RWPE2 (cell line): ENCODE measurements at regions not wholly inside any gene's neighbourhood (a gene's known extent, or its start where the extent isn't known, plus 50 kb on each side); places are given as distances from the start of the nearest gene placed in this dataset.

ENCODE experiments used
- ATAC-seq: fragments of 200-7000 bp; cut with Tn5 transposase; 3 replicates; pipeline ENCODE4 v1.9.1; 2021; ENCODE audit warnings: low read depth
- DNase-seq: peaks from one replicate; pipeline ENCODE4 v3.0.0-alpha.2; 2020; ENCODE audit warnings: low spot score
- H3K27ac ChIP-seq: fragments of 450-650 bp; 2 replicates; pipeline ENCODE4 v1.5.1; 2017; ENCODE audit warnings: mild to moderate bottlenecking; ENCODE audit not compliant: poor library complexity, severe bottlenecking
- H3K27me3 ChIP-seq: fragments of 250-450 bp; sonication (Bioruptor Pico); 2 replicates; pipeline ENCODE4 v1.5.1; 2021; ENCODE audit warnings: mild to moderate bottlenecking, moderate library complexity; ENCODE audit not compliant: insufficient read depth, poor library complexity, severe bottlenecking
- H3K36me3 ChIP-seq: fragments of 250-450 bp; sonication (Bioruptor Pico); 2 replicates; pipeline ENCODE4 v1.5.1; 2020; ENCODE audit warnings: low read depth, mild to moderate bottlenecking, moderate library complexity
- H3K4me1 ChIP-seq: fragments of 250-450 bp; sonication (Bioruptor Pico); 2 replicates; pipeline ENCODE4 v1.5.1; 2021; ENCODE audit warnings: mild to moderate bottlenecking, moderate library complexity; ENCODE audit not compliant: insufficient read depth, poor library complexity, severe bottlenecking
- H3K4me3 ChIP-seq: fragments of 250-450 bp; sonication (Bioruptor Pico); 2 replicates; pipeline ENCODE4 v1.5.1; 2021; ENCODE audit warnings: mild to moderate bottlenecking, moderate library complexity; ENCODE audit not compliant: severe bottlenecking
- H3K9me3 ChIP-seq: fragments of 250-450 bp; sonication (Bioruptor Pico); 2 replicates; pipeline ENCODE4 v1.5.1; 2021; ENCODE audit warnings: mild to moderate bottlenecking, moderate library complexity; ENCODE audit not compliant: severe bottlenecking
- CTCF ChIP-seq: fragments of 450-650 bp; IDR thresholded peaks from one replicate; pipeline ENCODE4 v1.5.1; 2017; ENCODE audit warnings: mild to moderate bottlenecking, moderate library complexity; ENCODE audit not compliant: poor library complexity, severe bottlenecking

GRCh38 chr3:159724627-159725026 lies 264.0 kb upstream of the IL12A start:
- no peaks in the 10 kb centered on the region for H3K27me3 ChIP-seq
- H3K4me3 ChIP-seq, result no peak overlapping the region
- H3K27ac ChIP-seq, result peak overlapping the region; percentile 86
- H3K36me3 ChIP-seq, result no peaks in the 10 kb centered on the region
- TF ChIP-seq CTCF, result no peak
- H3K4me1 ChIP-seq, result peaks cover 37% of the 10 kb centered on the region
- ATAC-seq (peak; percentile 42), DNase-seq (no peak)
- no peaks in the 10 kb centered on the region for H3K9me3 ChIP-seq

- H3K27ac ChIP-seq, result peak overlapping the region; percentile 86
- peaks cover 40% of the 10 kb centered on the region for H3K4me1 ChIP-seq
- no peaks in the 10 kb centered on the region for H3K9me3 ChIP-seq
- no peaks in the 10 kb centered on the region for H3K27me3 ChIP-seq
- ATAC-seq (peak; percentile 97), DNase-seq (peak; percentile 89)
- no peak overlapping the region for H3K4me3 ChIP-seq
- H3K36me3 ChIP-seq, result no peaks in the 10 kb centered on the region
- no peak for TF ChIP-seq CTCF
Measured at GRCh38 chr3:159726231-159726964, 262.2 kb upstream of the IL12A start.

DNA sequence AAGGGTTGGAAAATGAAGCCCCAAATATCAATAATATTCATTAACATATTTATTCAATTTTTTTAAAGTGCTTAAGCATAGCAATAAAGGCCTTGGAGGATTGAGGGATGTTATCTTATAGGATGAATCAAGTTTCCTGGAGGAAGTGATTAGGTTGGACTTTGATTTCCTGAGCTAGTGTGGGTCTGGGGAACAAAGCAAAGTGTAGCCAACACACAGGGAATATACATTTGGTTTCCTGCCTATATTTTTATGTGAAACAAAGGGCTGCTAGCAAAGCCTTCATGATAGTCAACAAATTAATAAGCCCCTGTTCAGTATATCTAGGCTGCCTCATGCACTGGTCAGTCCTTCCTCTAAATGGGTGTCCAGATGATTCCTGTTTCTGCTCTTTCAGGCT lies 261.1 kb upstream of the IL12A start:
- H3K4me3 ChIP-seq, result no peak overlapping the region
- DNase-seq, result no peak
- peak overlapping the region; percentile 86 for H3K27ac ChIP-seq
- ATAC-seq, result no peak
- H3K36me3 ChIP-seq, result no peaks in the 10 kb centered on the region
- TF ChIP-seq CTCF, result no peak
- H3K4me1 ChIP-seq, result peaks cover 45% of the 10 kb centered on the region
- H3K27me3 ChIP-seq, result no peaks in the 10 kb centered on the region
- no peaks in the 10 kb centered on the region for H3K9me3 ChIP-seq

- DNase-seq (no peak), ATAC-seq (no peak)
- Histone ChIP-seq H3K27me3 (no peaks in the 10 kb centered on the region), H3K4me1 (peaks cover 34% of the 10 kb centered on the region), H3K36me3 (no peaks in the 10 kb centered on the region), H3K4me3 (no peak overlapping the region), H3K9me3 (no peaks in the 10 kb centered on the region), H3K27ac (peak overlapping the region; percentile 88)
- no peak for TF ChIP-seq CTCF
Measured at GRCh38 chr3:159731254-159731653, 257.4 kb upstream of the IL12A start.
